T-helper 2 cell treated with Interferon-gamma antibody and Interleukin-4, amounts not matched to agents 5 μg/mL and 100 μg/mL, for 36 hours (primary cell): ENCODE measurements at regions not wholly inside any gene's neighbourhood (a gene's known extent, or its start where the extent isn't known, plus 50 kb on each side); places are given as distances from the start of the nearest gene placed in this dataset.

Source experiments
- DNase-seq: peaks from one replicate; pipeline ENCODE4 v3.0.0; 2021; ENCODE audit warnings: low spot score
- H3K27ac Mint-ChIP-seq: one replicate; pipeline ENCODE4 v1.8.0; 2021; ENCODE audit warnings: mild to moderate bottlenecking, mixed read lengths
- H3K27me3 Mint-ChIP-seq: one replicate; pipeline ENCODE4 v1.8.0; 2021; ENCODE audit warnings: low read depth, mixed read lengths
- H3K36me3 Mint-ChIP-seq: one replicate; pipeline ENCODE4 v1.8.0; 2021; ENCODE audit warnings: low read depth, mixed read lengths
- H3K4me1 Mint-ChIP-seq: one replicate; pipeline ENCODE4 v1.8.0; 2021; ENCODE audit warnings: low read depth, mixed read lengths
- H3K4me3 Mint-ChIP-seq: one replicate; pipeline ENCODE4 v1.8.0; 2022; ENCODE audit warnings: mild to moderate bottlenecking, moderate library complexity, mixed read lengths
- H3K9me3 Mint-ChIP-seq: one replicate; pipeline ENCODE4 v1.8.0; 2021; ENCODE audit warnings: mixed read lengths

DNA sequence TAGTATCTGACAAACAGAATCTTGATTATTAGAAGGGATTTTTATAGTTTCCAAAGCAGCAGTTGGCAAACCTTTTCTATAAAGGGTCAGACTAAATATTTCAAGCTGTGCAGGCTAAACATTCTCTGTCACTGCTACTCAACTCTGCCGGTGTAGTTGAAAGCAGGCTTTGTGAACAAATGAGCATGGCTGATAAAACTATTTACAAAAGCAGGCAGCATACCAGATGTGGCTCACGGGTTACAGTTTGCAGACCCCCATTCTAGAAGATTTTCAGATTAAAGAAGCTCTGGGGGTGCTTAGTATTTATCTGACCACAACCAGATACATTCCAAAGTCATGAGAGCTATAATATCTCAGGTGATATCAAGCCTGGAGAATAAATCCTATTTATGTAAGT lies 1017.5 kb downstream of the SORCS1 start:
- Mint-ChIP-seq H3K9me3 (peaks cover 4% of the 10 kb centered on the region), H3K4me3 (no peak overlapping the region), H3K27ac (no peak overlapping the region), H3K4me1 (no peaks in the 10 kb centered on the region), H3K27me3 (no peaks in the 10 kb centered on the region), H3K36me3 (no peaks in the 10 kb centered on the region)
- no peak for DNase-seq

GRCh38 chr10:106139915-106140314 lies 1024.6 kb downstream of the SORCS1 start:
- Mint-ChIP-seq H3K4me3 (no peak overlapping the region), H3K27me3 (no peaks in the 10 kb centered on the region), H3K4me1 (no peaks in the 10 kb centered on the region), H3K36me3 (no peaks in the 10 kb centered on the region), H3K27ac (no peak overlapping the region), H3K9me3 (no peaks in the 10 kb centered on the region)
- no peak for DNase-seq

DNA sequence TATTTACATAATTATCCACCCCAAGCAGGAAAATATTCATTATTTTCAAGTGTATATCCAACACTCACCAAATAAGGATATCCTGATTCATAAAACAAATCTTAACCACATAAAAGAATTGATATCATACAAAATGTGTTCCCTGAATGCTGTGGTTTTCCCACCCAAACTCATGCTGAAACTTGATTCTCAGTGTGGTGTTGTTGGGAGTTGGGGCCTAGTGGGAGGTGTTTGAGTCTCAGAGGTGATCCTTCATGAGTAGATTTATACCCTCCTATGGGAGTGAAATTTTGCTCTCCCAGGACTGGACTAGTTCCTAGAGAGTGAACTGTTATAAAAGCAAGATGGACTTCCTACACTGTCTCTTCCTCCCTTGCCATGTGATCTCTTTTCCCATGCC lies 1028.3 kb downstream of the SORCS1 start:
- no peak overlapping the region for H3K4me3 Mint-ChIP-seq
- H3K36me3 Mint-ChIP-seq: no peaks in the 10 kb centered on the region
- no peaks in the 10 kb centered on the region for H3K9me3 Mint-ChIP-seq
- no peaks in the 10 kb centered on the region for H3K4me1 Mint-ChIP-seq
- no peak overlapping the region for H3K27ac Mint-ChIP-seq
- H3K27me3 Mint-ChIP-seq: no peaks in the 10 kb centered on the region
- no peak for DNase-seq

DNA sequence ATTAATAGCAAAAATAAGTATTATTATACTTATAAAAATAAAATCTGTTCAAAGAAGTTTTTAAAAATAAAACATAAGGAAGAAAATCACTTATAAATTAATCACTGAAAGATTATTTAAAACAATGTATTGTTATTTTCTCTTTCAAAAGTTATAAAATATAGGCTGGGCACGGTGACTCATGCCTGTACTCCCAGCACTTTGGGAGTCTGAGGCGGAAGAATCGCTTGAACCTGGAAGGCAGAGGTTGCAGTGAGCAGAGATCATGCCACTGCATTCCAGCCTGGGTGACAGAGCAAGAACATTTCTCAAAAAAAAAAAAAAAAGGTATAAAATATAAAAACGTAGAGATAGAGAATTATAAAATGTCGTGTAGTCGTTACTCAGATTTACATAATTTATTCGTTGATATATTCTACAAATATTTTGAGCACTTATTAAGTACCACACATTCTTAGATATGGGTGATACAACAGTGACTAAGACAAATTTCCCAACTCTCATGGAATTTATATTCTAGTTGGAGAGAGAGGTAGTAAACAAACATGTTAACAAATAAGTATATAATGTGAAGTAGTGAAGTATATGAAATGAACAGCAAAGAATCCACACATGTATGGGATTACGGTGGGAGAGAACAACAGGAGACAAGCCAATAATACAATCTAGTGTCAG lies 1030.0 kb downstream of the SORCS1 start:
- H3K27me3 Mint-ChIP-seq: no peaks in the 10 kb centered on the region
- no peaks in the 10 kb centered on the region for H3K9me3 Mint-ChIP-seq
- DNase-seq: no peak
- no peaks in the 10 kb centered on the region for H3K4me1 Mint-ChIP-seq
- no peaks in the 10 kb centered on the region for H3K36me3 Mint-ChIP-seq
- H3K27ac Mint-ChIP-seq: no peak overlapping the region
- H3K4me3 Mint-ChIP-seq: no peak overlapping the region

- DNase-seq: no peak
- Mint-ChIP-seq H3K4me1 (no peaks in the 10 kb centered on the region), H3K27me3 (no peaks in the 10 kb centered on the region), H3K27ac (no peak overlapping the region), H3K9me3 (no peaks in the 10 kb centered on the region), H3K4me3 (no peak overlapping the region), H3K36me3 (no peaks in the 10 kb centered on the region)
Observed at GRCh38 chr10:106133451-106133850, 1031.1 kb downstream of the SORCS1 start.

DNA sequence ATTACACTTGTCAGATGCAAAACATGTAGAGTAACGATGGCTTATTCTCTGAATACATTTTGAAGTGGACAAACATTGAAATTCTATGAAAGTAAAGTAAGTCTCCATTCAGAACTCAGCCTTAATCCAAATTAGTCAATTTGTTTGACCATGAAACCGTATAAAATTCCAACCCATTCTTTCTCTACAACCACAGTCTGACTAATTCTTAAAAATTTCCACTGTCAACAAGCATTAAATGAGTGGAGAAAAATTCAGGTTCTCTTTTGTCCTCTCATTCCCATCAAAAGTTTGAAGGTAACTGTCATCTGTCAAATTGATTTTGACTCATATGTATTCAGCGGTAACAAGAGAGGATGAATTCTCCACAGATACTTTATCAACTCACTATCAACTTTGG lies 1031.5 kb downstream of the SORCS1 start:
- Mint-ChIP-seq H3K27me3 (no peaks in the 10 kb centered on the region), H3K9me3 (no peaks in the 10 kb centered on the region), H3K27ac (no peak overlapping the region), H3K36me3 (no peaks in the 10 kb centered on the region), H3K4me3 (no peak overlapping the region), H3K4me1 (no peaks in the 10 kb centered on the region)
- DNase-seq: no peak

- H3K9me3 Mint-ChIP-seq: peaks cover 15% of the 10 kb centered on the region
- no peaks in the 10 kb centered on the region for H3K27me3 Mint-ChIP-seq
- no peaks in the 10 kb centered on the region for H3K36me3 Mint-ChIP-seq
- no peak for DNase-seq
- H3K4me1 Mint-ChIP-seq: no peaks in the 10 kb centered on the region
- H3K27ac Mint-ChIP-seq: no peak overlapping the region
- H3K4me3 Mint-ChIP-seq: no peak overlapping the region
Observed at GRCh38 chr10:106114656-106115186, 1049.8 kb downstream of the SORCS1 start.

DNA sequence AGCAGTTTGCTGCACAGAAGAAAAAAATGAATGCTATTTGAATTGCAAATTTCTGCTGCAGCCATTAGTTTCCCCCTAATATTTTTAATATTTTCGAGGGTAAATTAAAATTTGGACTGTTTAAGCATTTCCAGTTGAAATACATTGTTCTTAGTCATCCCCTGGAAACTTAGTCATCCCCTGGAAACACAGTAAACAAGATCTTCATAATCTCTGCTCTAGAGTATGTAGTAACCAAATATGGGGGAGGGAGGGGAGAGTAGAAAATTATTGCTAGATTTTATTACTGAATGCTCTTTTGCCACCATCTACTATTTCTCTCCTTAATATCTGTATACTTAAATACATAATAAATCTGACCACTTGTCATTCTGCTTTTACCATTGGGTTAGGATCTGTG lies 1053.3 kb downstream of the SORCS1 start:
- Mint-ChIP-seq H3K4me3 (no peak overlapping the region), H3K9me3 (no peaks in the 10 kb centered on the region), H3K27me3 (no peaks in the 10 kb centered on the region), H3K36me3 (no peaks in the 10 kb centered on the region), H3K4me1 (no peaks in the 10 kb centered on the region), H3K27ac (no peak overlapping the region)
- DNase-seq: no peak

DNA sequence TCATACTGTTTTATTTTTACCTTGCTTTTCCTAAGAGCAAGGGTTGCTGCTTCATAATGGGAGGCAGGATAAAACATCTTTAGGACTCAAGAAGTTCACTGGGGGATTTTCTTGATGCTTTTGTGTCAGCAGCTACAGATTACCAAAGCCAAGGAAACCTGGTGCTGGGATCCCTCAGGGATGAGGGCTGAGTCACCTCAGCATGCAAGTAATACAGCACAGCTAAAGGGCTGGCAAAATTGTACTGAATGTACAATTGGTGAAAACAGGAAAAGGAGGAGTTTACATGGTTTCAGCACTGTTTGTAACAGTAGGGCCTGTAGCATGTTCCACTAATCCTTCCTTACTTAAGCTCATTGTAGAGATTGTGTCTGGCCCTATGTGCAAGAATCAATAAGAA lies 1056.8 kb downstream of the SORCS1 start:
- Mint-ChIP-seq H3K4me3 (no peak overlapping the region), H3K27ac (no peak overlapping the region), H3K27me3 (no peaks in the 10 kb centered on the region), H3K9me3 (no peaks in the 10 kb centered on the region), H3K4me1 (no peaks in the 10 kb centered on the region), H3K36me3 (no peaks in the 10 kb centered on the region)
- no peak for DNase-seq

GRCh38 chr10:106106114-106106513 lies 1058.4 kb downstream of the SORCS1 start:
- no peaks in the 10 kb centered on the region for H3K4me1 Mint-ChIP-seq
- H3K4me3 Mint-ChIP-seq: no peak overlapping the region
- no peaks in the 10 kb centered on the region for H3K36me3 Mint-ChIP-seq
- H3K27me3 Mint-ChIP-seq: no peaks in the 10 kb centered on the region
- DNase-seq: no peak
- H3K27ac Mint-ChIP-seq: no peak overlapping the region
- H3K9me3 Mint-ChIP-seq: no peaks in the 10 kb centered on the region

GRCh38 chr10:106089855-106090254 lies 1074.7 kb downstream of the SORCS1 start:
- no peak overlapping the region for H3K27ac Mint-ChIP-seq
- DNase-seq: no peak
- no peaks in the 10 kb centered on the region for H3K27me3 Mint-ChIP-seq
- H3K4me3 Mint-ChIP-seq: no peak overlapping the region
- H3K9me3 Mint-ChIP-seq: no peaks in the 10 kb centered on the region
- no peaks in the 10 kb centered on the region for H3K4me1 Mint-ChIP-seq
- H3K36me3 Mint-ChIP-seq: no peaks in the 10 kb centered on the region

GRCh38 chr10:106086391-106086790 lies 1078.1 kb downstream of the SORCS1 start:
- Mint-ChIP-seq H3K27ac (no peak overlapping the region), H3K36me3 (no peaks in the 10 kb centered on the region), H3K4me3 (no peak overlapping the region), H3K9me3 (no peaks in the 10 kb centered on the region), H3K27me3 (no peaks in the 10 kb centered on the region), H3K4me1 (no peaks in the 10 kb centered on the region)
- no peak for DNase-seq

DNA sequence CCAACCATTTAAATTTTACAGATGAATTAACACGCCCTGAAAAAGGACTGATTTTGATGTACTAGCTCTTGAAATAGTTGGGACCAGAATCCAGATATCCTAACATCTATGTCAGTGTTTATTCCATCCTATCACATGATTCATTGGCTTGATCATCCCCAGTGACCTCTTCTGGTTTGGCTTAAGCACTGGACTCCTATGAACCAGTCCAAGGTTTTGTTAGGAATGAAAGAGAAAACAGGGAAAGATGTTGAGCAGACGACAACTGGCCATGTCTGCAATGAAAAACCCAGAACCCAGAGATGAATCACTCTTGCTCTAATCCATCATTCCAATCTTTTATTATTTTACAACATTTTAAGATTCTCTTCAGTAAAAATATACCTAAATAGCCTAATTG lies 1080.9 kb downstream of the SORCS1 start:
- Mint-ChIP-seq H3K9me3 (no peaks in the 10 kb centered on the region), H3K27ac (no peak overlapping the region), H3K36me3 (no peaks in the 10 kb centered on the region), H3K4me1 (no peaks in the 10 kb centered on the region), H3K4me3 (no peak overlapping the region), H3K27me3 (no peaks in the 10 kb centered on the region)
- DNase-seq: no peak

DNA sequence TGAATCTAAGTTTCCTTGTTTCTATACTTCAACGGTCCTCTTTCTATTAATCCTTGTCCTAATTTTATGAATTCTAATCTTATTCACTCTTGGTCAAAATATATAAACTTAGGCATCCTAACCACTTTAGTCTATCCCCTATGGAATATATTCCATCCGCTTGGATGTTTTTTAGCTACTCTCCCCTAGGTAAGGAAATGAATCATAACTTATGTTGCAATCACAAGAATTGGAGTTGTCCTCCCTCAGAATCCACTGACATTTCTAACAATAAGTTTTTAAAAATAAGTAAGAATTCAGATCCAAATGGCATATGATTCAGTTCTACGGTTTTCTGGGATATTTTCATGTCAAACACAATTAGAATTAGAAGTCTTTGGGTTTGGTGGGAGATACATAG lies 1081.6 kb downstream of the SORCS1 start:
- H3K36me3 Mint-ChIP-seq: no peaks in the 10 kb centered on the region
- H3K27ac Mint-ChIP-seq: no peak overlapping the region
- H3K9me3 Mint-ChIP-seq: peaks cover under 1% of the 10 kb centered on the region
- H3K4me1 Mint-ChIP-seq: no peaks in the 10 kb centered on the region
- H3K4me3 Mint-ChIP-seq: no peak overlapping the region
- no peak for DNase-seq
- no peaks in the 10 kb centered on the region for H3K27me3 Mint-ChIP-seq

GRCh38 chr10:106078895-106079576 lies 1085.5 kb downstream of the SORCS1 start:
- no peaks in the 10 kb centered on the region for H3K36me3 Mint-ChIP-seq

More at GRCh38 chr10:106078895-106079576, 1085.5 kb downstream of the SORCS1 start:
- H3K9me3 Mint-ChIP-seq: peaks cover 4% of the 10 kb centered on the region
- no peak overlapping the region for H3K4me3 Mint-ChIP-seq
- no peak for DNase-seq
- H3K27me3 Mint-ChIP-seq: no peaks in the 10 kb centered on the region
- no peak overlapping the region for H3K27ac Mint-ChIP-seq
- no peaks in the 10 kb centered on the region for H3K4me1 Mint-ChIP-seq
